Peyer's patch (tissue), 4 donors: ENCODE measurements at regions not wholly inside any gene's neighbourhood (a gene's known extent, or its start where the extent isn't known, plus 50 kb on each side); places are given as distances from the start of the nearest gene placed in this dataset.

Source experiments
- POLR2A ChIP-seq, 2 donors: fragments of 450-650 bp; IDR thresholded peaks; one replicate each; pipeline ENCODE4 v1.5.1; 2017; ENCODE audit warnings: antibody characterized with exemption in 2 of 2, mild to moderate bottlenecking in 2 of 2, moderate library complexity in 2 of 2
- TF ChIP-seq, protein P1 (sequence below), 6 experiments: fragments of 450-650 bp in 4 of 6; fragments of 200-600 bp in 2 of 6; sonication (generic) in 1 of 6; IDR thresholded peaks; one replicate each; pipeline ENCODE4 v1.5.1; 2017 to 2019; ENCODE audit warnings: antibody characterized with exemption in 6 of 6, mild to moderate bottlenecking in 3 of 6, moderate library complexity in 1 of 6

DNA sequence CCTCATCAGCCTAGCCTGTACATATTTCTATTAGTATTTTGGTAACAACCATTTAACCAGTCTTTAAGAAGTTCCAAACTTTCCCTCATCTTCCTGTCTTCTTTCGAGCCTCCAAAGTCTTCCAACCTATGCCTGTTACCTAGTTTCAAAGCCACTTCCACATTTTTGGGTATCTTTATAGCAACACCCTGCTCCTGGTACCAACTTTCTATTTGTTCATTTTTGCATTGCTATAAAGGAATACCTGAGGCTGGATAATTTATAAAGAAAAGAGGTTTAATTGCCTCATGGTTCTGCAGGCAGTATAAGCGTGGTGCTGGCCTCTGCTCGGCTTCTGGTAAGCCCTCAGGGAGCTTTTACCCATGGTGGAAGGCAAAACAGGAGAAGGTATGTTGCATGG lies 578.8 kb upstream of the AUTS2 start:
- TF ChIP-seq, protein P1, sequence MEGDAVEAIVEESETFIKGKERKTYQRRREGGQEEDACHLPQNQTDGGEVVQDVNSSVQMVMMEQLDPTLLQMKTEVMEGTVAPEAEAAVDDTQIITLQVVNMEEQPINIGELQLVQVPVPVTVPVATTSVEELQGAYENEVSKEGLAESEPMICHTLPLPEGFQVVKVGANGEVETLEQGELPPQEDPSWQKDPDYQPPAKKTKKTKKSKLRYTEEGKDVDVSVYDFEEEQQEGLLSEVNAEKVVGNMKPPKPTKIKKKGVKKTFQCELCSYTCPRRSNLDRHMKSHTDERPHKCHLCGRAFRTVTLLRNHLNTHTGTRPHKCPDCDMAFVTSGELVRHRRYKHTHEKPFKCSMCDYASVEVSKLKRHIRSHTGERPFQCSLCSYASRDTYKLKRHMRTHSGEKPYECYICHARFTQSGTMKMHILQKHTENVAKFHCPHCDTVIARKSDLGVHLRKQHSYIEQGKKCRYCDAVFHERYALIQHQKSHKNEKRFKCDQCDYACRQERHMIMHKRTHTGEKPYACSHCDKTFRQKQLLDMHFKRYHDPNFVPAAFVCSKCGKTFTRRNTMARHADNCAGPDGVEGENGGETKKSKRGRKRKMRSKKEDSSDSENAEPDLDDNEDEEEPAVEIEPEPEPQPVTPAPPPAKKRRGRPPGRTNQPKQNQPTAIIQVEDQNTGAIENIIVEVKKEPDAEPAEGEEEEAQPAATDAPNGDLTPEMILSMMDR (IDR thresholded peaks at IDR 0.05), result no peak
- no peak for TF ChIP-seq POLR2A (IDR thresholded peaks at IDR 0.05)
